Upper lobe of left lung (tissue), 6 donors: ENCODE measurements at regions not wholly inside any gene's neighbourhood (a gene's known extent, or its start where the extent isn't known, plus 50 kb on each side); places are given as distances from the start of the nearest gene placed in this dataset.

Experiments
- ATAC-seq, 2 donors: fragments of 200-7000 bp; cut with Tn5 transposase; one replicate each; pipeline ENCODE4 v1.9.1; 2022; ENCODE audit warnings: mild to moderate bottlenecking in 2 of 2, moderate library complexity in 2 of 2; ENCODE audit not compliant: low FRiP score in 2 of 2
- DNase-seq, 2 donors: peaks; one replicate each; pipeline ENCODE4 v3.0.0-alpha.2; 2019 to 2020
- H3K27ac ChIP-seq, 4 donors: fragments of 200-600 bp; sonication (generic); one replicate each; pipeline ENCODE4 v1.5.1; 2016 to 2019
- H3K27me3 ChIP-seq, 4 donors: fragments of 200-600 bp; sonication (generic); one replicate each; pipeline ENCODE4 v1.5.1; 2017 to 2019
- H3K36me3 ChIP-seq, 4 donors: fragments of 200-600 bp; sonication (generic); one replicate each; pipeline ENCODE4 v1.5.1; 2016 to 2019
- H3K4me1 ChIP-seq, 4 donors: fragments of 200-600 bp; sonication (generic); one replicate each; pipeline ENCODE4 v1.5.1; 2018 to 2019
- H3K4me3 ChIP-seq, 4 donors: fragments of 200-600 bp; sonication (generic); one replicate each; pipeline ENCODE4 v1.5.1; 2017 to 2019; ENCODE audit warnings: mild to moderate bottlenecking in 2 of 4, moderate library complexity in 1 of 4
- H3K9me3 ChIP-seq, 4 donors: fragments of 200-600 bp; sonication (generic); one replicate each; pipeline ENCODE4 v1.5.1; 2018 to 2019
- EP300 ChIP-seq, 4 donors: sonication (generic); formaldehyde crosslinking; IDR thresholded peaks; one replicate each; pipeline ENCODE4 v1.5.1; 2017; ENCODE audit warnings: antibody characterized with exemption in 4 of 4, control low read depth in 2 of 4
- POLR2A ChIP-seq, 4 donors: fragments of 450-650 bp; IDR thresholded peaks; one replicate each; pipeline ENCODE4 v1.5.1; 2016 to 2017; ENCODE audit warnings: antibody characterized with exemption in 4 of 4, mild to moderate bottlenecking in 2 of 4
- POLR2AphosphoS5 ChIP-seq, 2 donors: sonication (generic); formaldehyde crosslinking; IDR thresholded peaks; one replicate each; pipeline ENCODE4 v1.5.1; 2017; ENCODE audit warnings: antibody characterized with exemption in 2 of 2
- WGBS, 2 donors: methylation state at CpG; one replicate each; pipeline ENCODE4 v1.1.5; 2017 to 2018; 5-methylcytosine and 5-hydroxymethylcytosine counted together
- TF ChIP-seq, protein P1 (sequence below), 6 experiments: fragments of 450-650 bp in 4 of 6; fragments of 200-600 bp in 2 of 6; sonication (generic) in 2 of 6; IDR thresholded peaks; one replicate each; pipeline ENCODE4 v1.5.1; 2016 to 2019; ENCODE audit warnings: antibody characterized with exemption in 6 of 6
- donor health status: DM: no; HTN: no; CAD: no; lungs with moderate emphysema.
- donor health status: DM: no; HTN: yes; CAD: no; lungs with severe emphysema.

GRCh38 chr1:42096554-42096953 is 56.7 kb upstream of the GUCA2B start:
- H3K27ac ChIP-seq: no peak overlapping the region
- ATAC-seq (no peak), DNase-seq (no peak)
- 65 to 88% methylated on average over 1 of the region's 1 CpG for WGBS, 2 donors
- H3K4me1 ChIP-seq: no peaks in the 10 kb centered on the region
- no peaks in the 10 kb centered on the region for H3K27me3 ChIP-seq
- H3K9me3 ChIP-seq: no peaks in the 10 kb centered on the region
- H3K36me3 ChIP-seq: no peaks in the 10 kb centered on the region
- no peak for TF ChIP-seq POLR2AphosphoS5 (IDR thresholded peaks at IDR 0.05)
- TF ChIP-seq EP300 (IDR thresholded peaks at IDR 0.05): no peak
- TF ChIP-seq, protein P1, sequence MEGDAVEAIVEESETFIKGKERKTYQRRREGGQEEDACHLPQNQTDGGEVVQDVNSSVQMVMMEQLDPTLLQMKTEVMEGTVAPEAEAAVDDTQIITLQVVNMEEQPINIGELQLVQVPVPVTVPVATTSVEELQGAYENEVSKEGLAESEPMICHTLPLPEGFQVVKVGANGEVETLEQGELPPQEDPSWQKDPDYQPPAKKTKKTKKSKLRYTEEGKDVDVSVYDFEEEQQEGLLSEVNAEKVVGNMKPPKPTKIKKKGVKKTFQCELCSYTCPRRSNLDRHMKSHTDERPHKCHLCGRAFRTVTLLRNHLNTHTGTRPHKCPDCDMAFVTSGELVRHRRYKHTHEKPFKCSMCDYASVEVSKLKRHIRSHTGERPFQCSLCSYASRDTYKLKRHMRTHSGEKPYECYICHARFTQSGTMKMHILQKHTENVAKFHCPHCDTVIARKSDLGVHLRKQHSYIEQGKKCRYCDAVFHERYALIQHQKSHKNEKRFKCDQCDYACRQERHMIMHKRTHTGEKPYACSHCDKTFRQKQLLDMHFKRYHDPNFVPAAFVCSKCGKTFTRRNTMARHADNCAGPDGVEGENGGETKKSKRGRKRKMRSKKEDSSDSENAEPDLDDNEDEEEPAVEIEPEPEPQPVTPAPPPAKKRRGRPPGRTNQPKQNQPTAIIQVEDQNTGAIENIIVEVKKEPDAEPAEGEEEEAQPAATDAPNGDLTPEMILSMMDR (IDR thresholded peaks at IDR 0.05): no peak
- TF ChIP-seq POLR2A (IDR thresholded peaks at IDR 0.05): no peak
- H3K4me3 ChIP-seq: no peak overlapping the region

DNA sequence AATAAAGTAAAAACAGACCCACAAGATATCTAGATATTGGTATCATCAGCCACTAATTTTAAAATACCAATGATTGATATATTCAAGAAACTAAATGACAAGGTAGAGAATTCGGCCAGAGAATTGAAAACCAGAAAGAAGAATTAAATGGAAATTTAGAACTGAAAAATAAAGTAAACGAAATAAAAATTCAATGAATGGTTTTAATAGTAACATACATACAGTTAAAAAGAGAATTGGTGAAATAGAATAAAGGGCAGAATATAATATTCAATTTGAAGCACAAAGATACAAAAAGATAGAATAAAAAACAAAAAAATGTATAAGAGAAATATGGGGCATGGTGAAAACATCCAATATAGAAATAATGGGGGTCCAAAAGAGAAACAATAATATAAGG is 64.0 kb upstream of the GUCA2B start:
- WGBS, 2 donors: 81 to 85% methylated on average over 2 of the region's 2 CpGs
- no peak for ATAC-seq
- Histone ChIP-seq H3K27me3 (no peaks in the 10 kb centered on the region), H3K27ac (no peak overlapping the region), H3K9me3 (peaks cover 0 to 15% (median 2%) of the 10 kb centered on the region in 4 donors), H3K36me3 (no peaks in the 10 kb centered on the region), H3K4me1 (peaks cover 0 to 5% (median 2%) of the 10 kb centered on the region in 4 donors), H3K4me3 (no peak overlapping the region)
- DNase-seq: no peak
- TF ChIP-seq POLR2A (IDR thresholded peaks at IDR 0.05) (no peak), POLR2AphosphoS5 (IDR thresholded peaks at IDR 0.05) (no peak), EP300 (IDR thresholded peaks at IDR 0.05) (no peak)
- TF ChIP-seq, protein P1 (IDR thresholded peaks at IDR 0.05): no peak

DNA sequence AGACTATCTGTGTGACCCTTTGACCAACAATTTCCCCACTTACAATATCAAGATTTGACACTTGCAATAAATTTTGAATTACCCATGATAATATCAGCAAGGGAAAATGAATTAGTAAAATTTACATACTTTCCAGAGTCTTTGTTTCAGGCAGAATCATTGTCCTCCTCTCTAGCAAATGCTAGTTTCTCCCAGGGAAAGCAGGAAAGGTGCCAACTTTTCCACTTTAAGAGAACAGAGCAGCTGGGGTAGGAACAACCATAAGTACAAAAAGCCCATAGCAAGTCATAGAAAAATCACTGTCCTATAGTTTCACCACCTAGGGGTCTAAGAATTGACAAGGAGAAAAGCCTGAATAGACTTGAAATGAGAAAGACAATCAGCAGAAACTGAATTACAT is 67.1 kb upstream of the GUCA2B start:
- DNase-seq: no peak
- H3K4me3 ChIP-seq: no peak overlapping the region
- no peak for ATAC-seq
- H3K4me1 ChIP-seq: peaks cover 0 to 5% (median 2%) of the 10 kb centered on the region in 4 donors
- peaks cover 0 to 15% (median 2%) of the 10 kb centered on the region in 4 donors for H3K9me3 ChIP-seq
- H3K27ac ChIP-seq: no peak overlapping the region
- no peaks in the 10 kb centered on the region for H3K36me3 ChIP-seq
- no peaks in the 10 kb centered on the region for H3K27me3 ChIP-seq
- TF ChIP-seq POLR2A (IDR thresholded peaks at IDR 0.05): no peak
- TF ChIP-seq EP300 (IDR thresholded peaks at IDR 0.05): no peak
- TF ChIP-seq, protein P1 (IDR thresholded peaks at IDR 0.05): no peak
- no peak for TF ChIP-seq POLR2AphosphoS5 (IDR thresholded peaks at IDR 0.05)

GRCh38 chr1:42085596-42085995 is 67.6 kb upstream of the GUCA2B start:
- Histone ChIP-seq H3K27ac (peak overlapping the region in 1 of 4 donors; percentile 7), H3K4me3 (no peak overlapping the region), H3K27me3 (no peaks in the 10 kb centered on the region), H3K9me3 (peaks cover 0 to 15% (median 2%) of the 10 kb centered on the region in 4 donors), H3K36me3 (no peaks in the 10 kb centered on the region), H3K4me1 (peaks cover 0 to 5% (median 2%) of the 10 kb centered on the region in 4 donors)
- DNase-seq: no peak
- TF ChIP-seq, protein P1 (IDR thresholded peaks at IDR 0.05): no peak
- TF ChIP-seq POLR2AphosphoS5 (IDR thresholded peaks at IDR 0.05): no peak
- TF ChIP-seq POLR2A (IDR thresholded peaks at IDR 0.05): no peak
- TF ChIP-seq EP300 (IDR thresholded peaks at IDR 0.05): no peak
- peak in 1 of 2 donors; percentile 42 for ATAC-seq
- 12 to 32% methylated on average over 1 of the region's 1 CpG for WGBS, 2 donors

DNA sequence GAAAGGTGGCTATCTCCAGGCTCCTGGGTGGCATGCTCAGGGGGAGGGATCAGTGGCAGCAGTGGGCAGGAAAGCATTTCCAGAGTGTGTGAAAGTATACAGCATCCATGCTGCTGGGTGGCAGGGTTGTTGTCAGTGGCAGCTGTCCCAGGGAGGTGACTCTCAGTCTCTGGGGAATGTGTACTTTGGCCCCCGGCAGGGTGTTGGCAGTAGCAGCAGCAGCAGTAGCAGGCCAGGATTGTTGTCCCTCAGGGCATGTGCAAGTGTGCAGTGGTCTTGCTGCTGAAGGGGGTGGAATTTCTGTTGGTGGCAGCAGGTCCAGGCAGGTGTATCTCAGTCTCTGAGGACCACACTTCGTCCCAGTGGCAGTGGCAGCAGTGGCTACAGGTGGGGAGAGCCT is 71.7 kb upstream of the GUCA2B start:
- Histone ChIP-seq H3K27ac (no peak overlapping the region), H3K4me3 (no peak overlapping the region), H3K36me3 (no peaks in the 10 kb centered on the region), H3K27me3 (no peaks in the 10 kb centered on the region), H3K4me1 (peaks cover 0 to 5% (median 2%) of the 10 kb centered on the region in 4 donors), H3K9me3 (no peaks in the 10 kb centered on the region)
- no peak for ATAC-seq
- TF ChIP-seq, protein P1 (IDR thresholded peaks at IDR 0.05): no peak
- TF ChIP-seq POLR2A (IDR thresholded peaks at IDR 0.05) (no peak), EP300 (IDR thresholded peaks at IDR 0.05) (no peak)
- 82% methylated on average over 2 of the region's 2 CpGs; no CpG with 5 or more reads in 1 of the 2 donors for WGBS, 2 donors
- no peak for DNase-seq
